T-helper 2 cell treated with Interferon-gamma antibody and Interleukin-4, amounts not matched to agents 100 ng/mL and 5 ng/mL, for 36 hours (primary cell): ENCODE measurements at regions not wholly inside any gene's neighbourhood (a gene's known extent, or its start where the extent isn't known, plus 50 kb on each side); places are given as distances from the start of the nearest gene placed in this dataset.

Experiments used
- intact Hi-C: fragments of 100-400 bp; cut with micrococcal nuclease; formaldehyde crosslinking; loops from one replicate; pipeline ENCODE4 v1.15.1; 2023

- intact Hi-C loops: no loop called here
These were observed 114.0 kb upstream of the PJA1 start for GRCh38 chrX:69279234-69279633.

- intact Hi-C loops: no loop called here
These were observed 112.9 kb upstream of the PJA1 start for GRCh38 chrX:69278031-69278687.

GRCh38 chrX:69277369-69277990 lies 112.2 kb upstream of the PJA1 start:
- intact Hi-C loops: no loop called here

- intact Hi-C loops: no loop called here
These were observed 103.4 kb upstream of the PJA1 start for GRCh38 chrX:69268611-69269010.

GRCh38 chrX:69264158-69264581 lies 98.9 kb upstream of the PJA1 start:
- intact Hi-C loops: no loop called here

GRCh38 chrX:69263251-69263820 lies 98.1 kb upstream of the PJA1 start:
- intact Hi-C loops: no loop called here

- intact Hi-C loops: no loop called here
These were observed 97.0 kb upstream of the PJA1 start for GRCh38 chrX:69262036-69262936.

- intact Hi-C loops: no loop called here
These were observed 94.9 kb upstream of the PJA1 start for GRCh38 chrX:69260169-69260568.

- intact Hi-C loops: no loop called here
These were observed 93.6 kb upstream of the PJA1 start for GRCh38 chrX:69258893-69259292.

- intact Hi-C loops: no loop called here
These were observed 92.4 kb upstream of the PJA1 start for GRCh38 chrX:69257499-69258127.

- intact Hi-C loops: no loop called here
These were observed 91.0 kb upstream of the PJA1 start for GRCh38 chrX:69256291-69256565.

- intact Hi-C loops: no loop called here
These were observed 90.4 kb upstream of the PJA1 start for GRCh38 chrX:69255441-69256290.

GRCh38 chrX:69253821-69254220 lies 88.6 kb upstream of the PJA1 start:
- intact Hi-C loops: no loop called here

- intact Hi-C loops: no loop called here
These were observed 78.0 kb upstream of the PJA1 start for GRCh38 chrX:69243276-69243675.

- intact Hi-C loops: no loop called here
These were observed 73.6 kb upstream of the PJA1 start for GRCh38 chrX:69238887-69239231.

GRCh38 chrX:69238114-69238886 lies 73.0 kb upstream of the PJA1 start:
- intact Hi-C loops: no loop called here

- intact Hi-C loops: no loop called here
These were observed 72.0 kb upstream of the PJA1 start for GRCh38 chrX:69237236-69237635.

GRCh38 chrX:69236641-69237040 lies 71.4 kb upstream of the PJA1 start:
- intact Hi-C loops: no loop called here

GRCh38 chrX:69234624-69235023 lies 69.4 kb upstream of the PJA1 start:
- intact Hi-C loops: no loop called here

- intact Hi-C loops: no loop called here
These were observed 67.7 kb upstream of the PJA1 start for GRCh38 chrX:69232945-69233344.
